ENCODE measurements at regions not wholly inside any gene's neighbourhood (a gene's known extent, or its start where the extent isn't known, plus 50 kb on each side); places are given as distances from the start of the nearest gene placed in this dataset.
"Not testable (repeated sequence)": the region's sequence is repeated elsewhere in the genome, so short reads cannot be mapped to it uniquely, and the experiment has no call there.

GRCh38 chr4:140243278-140243753 lies 89.3 kb upstream of the MAML3 start:
- peak; percentile 36 for DNase-seq

GRCh38 chr4:140242357-140243277 lies 88.6 kb upstream of the MAML3 start:
- peak; percentile 46 for DNase-seq

- no peak for DNase-seq
Observed at GRCh38 chr4:140240237-140240636, 86.3 kb upstream of the MAML3 start.

- no peak for DNase-seq
Observed at GRCh38 chr4:140239311-140239710, 85.3 kb upstream of the MAML3 start.

- peak; percentile 85 for DNase-seq
Observed at GRCh38 chr4:140238351-140239056, 84.5 kb upstream of the MAML3 start.

GRCh38 chr4:140237616-140238350 lies 83.8 kb upstream of the MAML3 start:
- peak; percentile 59 for DNase-seq

GRCh38 chr4:140236654-140237169 lies 82.7 kb upstream of the MAML3 start:
- no peak for DNase-seq

- no peak for DNase-seq
Observed at GRCh38 chr4:140234697-140235060, 80.7 kb upstream of the MAML3 start.

- no peak for DNase-seq
Observed at GRCh38 chr4:140233791-140234696, 80.1 kb upstream of the MAML3 start.

GRCh38 chr4:140229881-140230280 lies 75.9 kb upstream of the MAML3 start:
- no peak for DNase-seq

GRCh38 chr4:140227286-140227685 lies 73.3 kb upstream of the MAML3 start:
- DNase-seq: no peak

- no peak for DNase-seq
Observed at GRCh38 chr4:140223056-140223810, 69.2 kb upstream of the MAML3 start.

- DNase-seq: no peak
Observed at GRCh38 chr4:140222171-140222570, 68.2 kb upstream of the MAML3 start.

GRCh38 chr4:140220058-140220457 lies 66.1 kb upstream of the MAML3 start:
- no peak for DNase-seq

GRCh38 chr4:140219567-140219966 lies 65.6 kb upstream of the MAML3 start:
- no peak for DNase-seq

- not testable (repeated sequence) for DNase-seq
Observed at GRCh38 chr4:140219070-140219469, 65.1 kb upstream of the MAML3 start.

- no peak for DNase-seq
Observed at GRCh38 chr4:140213749-140214148, 59.8 kb upstream of the MAML3 start.

GRCh38 chr4:140213116-140213515 lies 59.1 kb upstream of the MAML3 start:
- DNase-seq: no peak

- no peak for DNase-seq
Observed at GRCh38 chr4:140212646-140213045, 58.7 kb upstream of the MAML3 start.

- no peak for DNase-seq
Observed at GRCh38 chr4:140212194-140212593, 58.2 kb upstream of the MAML3 start.

- DNase-seq: no peak
Observed at GRCh38 chr4:140211693-140212092, 57.7 kb upstream of the MAML3 start.

All from RPMI8226 (cell line).